ENCODE measurements at regions not wholly inside any gene's neighbourhood (a gene's known extent, or its start where the extent isn't known, plus 50 kb on each side); places are given as distances from the start of the nearest gene placed in this dataset.

DNA sequence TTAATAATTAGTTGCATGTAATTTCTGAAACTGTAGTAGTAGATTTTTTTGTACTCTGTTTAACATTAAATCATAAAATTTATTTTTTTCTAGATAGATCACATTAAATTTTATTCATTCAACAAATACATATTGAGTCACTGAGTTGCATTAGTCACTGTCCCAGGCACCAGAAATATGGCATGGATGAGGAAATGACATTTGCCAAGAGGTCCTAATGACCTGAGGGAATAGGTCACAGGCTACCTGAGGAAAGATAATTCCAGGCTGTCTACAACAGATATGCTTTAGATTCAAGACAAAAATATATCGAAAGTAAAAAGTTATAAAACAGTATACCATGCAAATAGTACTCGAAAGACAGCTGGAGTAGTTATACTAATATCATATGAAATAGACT, 852.4 kb upstream of the ACVR2A start:
- no peaks in the 10 kb centered on the region for H3K79me2 ChIP-seq (replicated peaks; ENCODE audit: insufficient read depth)
- H3K4me2 ChIP-seq, result no peak overlapping the region
- ATAC-seq (no peak), DNase-seq (ENCODE audit: low spot score) (no peak)
- Mint-ChIP-seq H3K27me3 (ENCODE audit: insufficient read depth, low read depth, poor library complexity) (peaks cover 2% of the 10 kb centered on the region), H3K4me3 (no peak overlapping the region), H3K27ac (no peak overlapping the region), H3K9me3 (no peaks in the 10 kb centered on the region), H3K36me3 (ENCODE audit: low read depth) (no peaks in the 10 kb centered on the region), H3K4me1 (peaks cover 16% of the 10 kb centered on the region; the same call in 2 of the 3 replicates)
- H3K4me1 ChIP-seq (ENCODE audit: insufficient read depth), result peaks cover 17% of the 10 kb centered on the region
- no peak overlapping the region for H2AFZ ChIP-seq
- no peak overlapping the region for H3K27ac ChIP-seq (ENCODE audit: low read depth)
- H3K27me3 ChIP-seq (ENCODE audit: insufficient read depth), result no peaks in the 10 kb centered on the region
- 0 out of 2 replicates have a peak, but pooled peaks cover 4% of the 10 kb centered on the region for H3K9me2 ChIP-seq (ENCODE audit: insufficient read depth)
- no peak overlapping the region for H3K4me3 ChIP-seq
- no peaks in the 10 kb centered on the region for H4K20me1 ChIP-seq (replicated peaks; ENCODE audit: insufficient read depth)
- H3F3A ChIP-seq (replicated peaks; ENCODE audit: low read depth), result no peaks in the 10 kb centered on the region
- no peaks in the 10 kb centered on the region for H3K36me3 ChIP-seq (ENCODE audit: insufficient read depth)
- TF ChIP-seq, protein P1, sequence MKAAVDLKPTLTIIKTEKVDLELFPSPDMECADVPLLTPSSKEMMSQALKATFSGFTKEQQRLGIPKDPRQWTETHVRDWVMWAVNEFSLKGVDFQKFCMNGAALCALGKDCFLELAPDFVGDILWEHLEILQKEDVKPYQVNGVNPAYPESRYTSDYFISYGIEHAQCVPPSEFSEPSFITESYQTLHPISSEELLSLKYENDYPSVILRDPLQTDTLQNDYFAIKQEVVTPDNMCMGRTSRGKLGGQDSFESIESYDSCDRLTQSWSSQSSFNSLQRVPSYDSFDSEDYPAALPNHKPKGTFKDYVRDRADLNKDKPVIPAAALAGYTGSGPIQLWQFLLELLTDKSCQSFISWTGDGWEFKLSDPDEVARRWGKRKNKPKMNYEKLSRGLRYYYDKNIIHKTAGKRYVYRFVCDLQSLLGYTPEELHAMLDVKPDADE (IDR thresholded peaks at IDR 0.05), result no peak
- TF ChIP-seq NANOG (IDR thresholded peaks at IDR 0.05; ENCODE audit: borderline replicate concordance) (no peak), JUNB (IDR thresholded peaks at IDR 0.05; ENCODE audit: unreplicated experiment) (no peak), POLR2AphosphoS5 (IDR thresholded peaks at IDR 0.05; ENCODE audit: low read depth) (no peak), ZNF331 (CRISPR knock-in tag; IDR thresholded peaks at IDR 0.05; ENCODE audit: low read depth) (no peak), ZNF114 (CRISPR knock-in tag; IDR thresholded peaks at IDR 0.05) (no peak), STAT1 (IDR thresholded peaks at IDR 0.05; ENCODE audit: unreplicated experiment) (no peak), EZH2 (IDR thresholded peaks at IDR 0.05; ENCODE audit: low read depth, unreplicated experiment) (no peak), EZH2phosphoT487 (IDR thresholded peaks at IDR 0.05; ENCODE audit: unreplicated experiment) (no peak), CREB1 (CRISPR knock-in tag; IDR thresholded peaks at IDR 0.05; ENCODE audit: low read depth) (no peak)
- TF ChIP-seq, protein P2, sequence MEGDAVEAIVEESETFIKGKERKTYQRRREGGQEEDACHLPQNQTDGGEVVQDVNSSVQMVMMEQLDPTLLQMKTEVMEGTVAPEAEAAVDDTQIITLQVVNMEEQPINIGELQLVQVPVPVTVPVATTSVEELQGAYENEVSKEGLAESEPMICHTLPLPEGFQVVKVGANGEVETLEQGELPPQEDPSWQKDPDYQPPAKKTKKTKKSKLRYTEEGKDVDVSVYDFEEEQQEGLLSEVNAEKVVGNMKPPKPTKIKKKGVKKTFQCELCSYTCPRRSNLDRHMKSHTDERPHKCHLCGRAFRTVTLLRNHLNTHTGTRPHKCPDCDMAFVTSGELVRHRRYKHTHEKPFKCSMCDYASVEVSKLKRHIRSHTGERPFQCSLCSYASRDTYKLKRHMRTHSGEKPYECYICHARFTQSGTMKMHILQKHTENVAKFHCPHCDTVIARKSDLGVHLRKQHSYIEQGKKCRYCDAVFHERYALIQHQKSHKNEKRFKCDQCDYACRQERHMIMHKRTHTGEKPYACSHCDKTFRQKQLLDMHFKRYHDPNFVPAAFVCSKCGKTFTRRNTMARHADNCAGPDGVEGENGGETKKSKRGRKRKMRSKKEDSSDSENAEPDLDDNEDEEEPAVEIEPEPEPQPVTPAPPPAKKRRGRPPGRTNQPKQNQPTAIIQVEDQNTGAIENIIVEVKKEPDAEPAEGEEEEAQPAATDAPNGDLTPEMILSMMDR (conservative IDR thresholded peaks at IDR 0.05; ENCODE audit: low read depth in 2 of 2), result no peak
- TF ChIP-seq, protein P3, sequence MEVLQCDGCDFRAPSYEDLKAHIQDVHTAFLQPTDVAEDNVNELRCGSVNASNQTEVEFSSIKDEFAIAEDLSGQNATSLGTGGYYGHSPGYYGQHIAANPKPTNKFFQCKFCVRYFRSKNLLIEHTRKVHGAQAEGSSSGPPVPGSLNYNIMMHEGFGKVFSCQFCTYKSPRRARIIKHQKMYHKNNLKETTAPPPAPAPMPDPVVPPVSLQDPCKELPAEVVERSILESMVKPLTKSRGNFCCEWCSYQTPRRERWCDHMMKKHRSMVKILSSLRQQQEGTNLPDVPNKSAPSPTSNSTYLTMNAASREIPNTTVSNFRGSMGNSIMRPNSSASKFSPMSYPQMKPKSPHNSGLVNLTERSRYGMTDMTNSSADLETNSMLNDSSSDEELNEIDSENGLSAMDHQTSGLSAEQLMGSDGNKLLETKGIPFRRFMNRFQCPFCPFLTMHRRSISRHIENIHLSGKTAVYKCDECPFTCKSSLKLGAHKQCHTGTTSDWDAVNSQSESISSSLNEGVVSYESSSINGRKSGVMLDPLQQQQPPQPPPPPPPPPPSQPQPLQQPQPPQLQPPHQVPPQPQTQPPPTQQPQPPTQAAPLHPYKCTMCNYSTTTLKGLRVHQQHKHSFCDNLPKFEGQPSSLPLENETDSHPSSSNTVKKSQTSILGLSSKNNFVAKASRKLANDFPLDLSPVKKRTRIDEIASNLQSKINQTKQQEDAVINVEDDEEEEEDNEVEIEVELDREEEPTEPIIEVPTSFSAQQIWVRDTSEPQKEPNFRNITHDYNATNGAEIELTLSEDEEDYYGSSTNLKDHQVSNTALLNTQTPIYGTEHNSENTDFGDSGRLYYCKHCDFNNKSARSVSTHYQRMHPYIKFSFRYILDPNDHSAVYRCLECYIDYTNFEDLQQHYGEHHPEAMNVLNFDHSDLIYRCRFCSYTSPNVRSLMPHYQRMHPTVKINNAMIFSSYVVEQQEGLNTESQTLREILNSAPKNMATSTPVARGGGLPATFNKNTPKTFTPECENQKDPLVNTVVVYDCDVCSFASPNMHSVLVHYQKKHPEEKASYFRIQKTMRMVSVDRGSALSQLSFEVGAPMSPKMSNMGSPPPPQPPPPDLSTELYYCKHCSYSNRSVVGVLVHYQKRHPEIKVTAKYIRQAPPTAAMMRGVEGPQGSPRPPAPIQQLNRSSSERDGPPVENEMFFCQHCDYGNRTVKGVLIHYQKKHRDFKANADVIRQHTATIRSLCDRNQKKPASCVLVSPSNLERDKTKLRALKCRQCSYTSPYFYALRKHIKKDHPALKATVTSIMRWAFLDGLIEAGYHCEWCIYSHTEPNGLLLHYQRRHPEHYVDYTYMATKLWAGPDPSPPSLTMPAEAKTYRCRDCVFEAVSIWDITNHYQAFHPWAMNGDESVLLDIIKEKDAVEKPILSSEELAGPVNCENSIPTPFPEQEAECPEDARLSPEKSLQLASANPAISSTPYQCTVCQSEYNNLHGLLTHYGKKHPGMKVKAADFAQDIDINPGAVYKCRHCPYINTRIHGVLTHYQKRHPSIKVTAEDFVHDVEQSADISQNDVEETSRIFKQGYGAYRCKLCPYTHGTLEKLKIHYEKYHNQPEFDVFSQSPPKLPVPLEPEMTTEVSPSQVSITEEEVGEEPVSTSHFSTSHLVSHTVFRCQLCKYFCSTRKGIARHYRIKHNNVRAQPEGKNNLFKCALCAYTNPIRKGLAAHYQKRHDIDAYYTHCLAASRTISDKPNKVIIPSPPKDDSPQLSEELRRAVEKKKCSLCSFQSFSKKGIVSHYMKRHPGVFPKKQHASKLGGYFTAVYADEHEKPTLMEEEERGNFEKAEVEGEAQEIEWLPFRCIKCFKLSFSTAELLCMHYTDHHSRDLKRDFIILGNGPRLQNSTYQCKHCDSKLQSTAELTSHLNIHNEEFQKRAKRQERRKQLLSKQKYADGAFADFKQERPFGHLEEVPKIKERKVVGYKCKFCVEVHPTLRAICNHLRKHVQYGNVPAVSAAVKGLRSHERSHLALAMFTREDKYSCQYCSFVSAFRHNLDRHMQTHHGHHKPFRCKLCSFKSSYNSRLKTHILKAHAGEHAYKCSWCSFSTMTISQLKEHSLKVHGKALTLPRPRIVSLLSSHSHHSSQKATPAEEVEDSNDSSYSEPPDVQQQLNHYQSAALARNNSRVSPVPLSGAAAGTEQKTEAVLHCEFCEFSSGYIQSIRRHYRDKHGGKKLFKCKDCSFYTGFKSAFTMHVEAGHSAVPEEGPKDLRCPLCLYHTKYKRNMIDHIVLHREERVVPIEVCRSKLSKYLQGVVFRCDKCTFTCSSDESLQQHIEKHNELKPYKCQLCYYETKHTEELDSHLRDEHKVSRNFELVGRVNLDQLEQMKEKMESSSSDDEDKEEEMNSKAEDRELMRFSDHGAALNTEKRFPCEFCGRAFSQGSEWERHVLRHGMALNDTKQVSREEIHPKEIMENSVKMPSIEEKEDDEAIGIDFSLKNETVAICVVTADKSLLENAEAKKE (CRISPR knock-in tag; IDR thresholded peaks at IDR 0.05), result no peak
- TF ChIP-seq, protein P4, sequence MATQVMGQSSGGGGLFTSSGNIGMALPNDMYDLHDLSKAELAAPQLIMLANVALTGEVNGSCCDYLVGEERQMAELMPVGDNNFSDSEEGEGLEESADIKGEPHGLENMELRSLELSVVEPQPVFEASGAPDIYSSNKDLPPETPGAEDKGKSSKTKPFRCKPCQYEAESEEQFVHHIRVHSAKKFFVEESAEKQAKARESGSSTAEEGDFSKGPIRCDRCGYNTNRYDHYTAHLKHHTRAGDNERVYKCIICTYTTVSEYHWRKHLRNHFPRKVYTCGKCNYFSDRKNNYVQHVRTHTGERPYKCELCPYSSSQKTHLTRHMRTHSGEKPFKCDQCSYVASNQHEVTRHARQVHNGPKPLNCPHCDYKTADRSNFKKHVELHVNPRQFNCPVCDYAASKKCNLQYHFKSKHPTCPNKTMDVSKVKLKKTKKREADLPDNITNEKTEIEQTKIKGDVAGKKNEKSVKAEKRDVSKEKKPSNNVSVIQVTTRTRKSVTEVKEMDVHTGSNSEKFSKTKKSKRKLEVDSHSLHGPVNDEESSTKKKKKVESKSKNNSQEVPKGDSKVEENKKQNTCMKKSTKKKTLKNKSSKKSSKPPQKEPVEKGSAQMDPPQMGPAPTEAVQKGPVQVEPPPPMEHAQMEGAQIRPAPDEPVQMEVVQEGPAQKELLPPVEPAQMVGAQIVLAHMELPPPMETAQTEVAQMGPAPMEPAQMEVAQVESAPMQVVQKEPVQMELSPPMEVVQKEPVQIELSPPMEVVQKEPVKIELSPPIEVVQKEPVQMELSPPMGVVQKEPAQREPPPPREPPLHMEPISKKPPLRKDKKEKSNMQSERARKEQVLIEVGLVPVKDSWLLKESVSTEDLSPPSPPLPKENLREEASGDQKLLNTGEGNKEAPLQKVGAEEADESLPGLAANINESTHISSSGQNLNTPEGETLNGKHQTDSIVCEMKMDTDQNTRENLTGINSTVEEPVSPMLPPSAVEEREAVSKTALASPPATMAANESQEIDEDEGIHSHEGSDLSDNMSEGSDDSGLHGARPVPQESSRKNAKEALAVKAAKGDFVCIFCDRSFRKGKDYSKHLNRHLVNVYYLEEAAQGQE (IDR thresholded peaks at IDR 0.05; ENCODE audit: unreplicated experiment), result no peak

All from GM23338 (cell line).